Sigmoid colon (tissue), 4 donors: ENCODE measurements at regions not wholly inside any gene's neighbourhood (a gene's known extent, or its start where the extent isn't known, plus 50 kb on each side); places are given as distances from the start of the nearest gene placed in this dataset.

Experiments
- POLR2AphosphoS5 ChIP-seq, 4 donors: sonication (generic); formaldehyde crosslinking; IDR thresholded peaks; one replicate each; pipeline ENCODE4 v1.6.1; 2017; ENCODE audit warnings: antibody characterized with exemption in 4 of 4
- TF ChIP-seq, protein P1 (sequence below), 4 experiments: fragments of 450-650 bp in 3 of 4; fragments of 200-600 bp in 1 of 4; IDR thresholded peaks; one replicate each; pipeline ENCODE4 v1.5.1; 2016 to 2019; ENCODE audit warnings: antibody characterized with exemption in 4 of 4, mild to moderate bottlenecking in 3 of 4, moderate library complexity in 2 of 4

DNA sequence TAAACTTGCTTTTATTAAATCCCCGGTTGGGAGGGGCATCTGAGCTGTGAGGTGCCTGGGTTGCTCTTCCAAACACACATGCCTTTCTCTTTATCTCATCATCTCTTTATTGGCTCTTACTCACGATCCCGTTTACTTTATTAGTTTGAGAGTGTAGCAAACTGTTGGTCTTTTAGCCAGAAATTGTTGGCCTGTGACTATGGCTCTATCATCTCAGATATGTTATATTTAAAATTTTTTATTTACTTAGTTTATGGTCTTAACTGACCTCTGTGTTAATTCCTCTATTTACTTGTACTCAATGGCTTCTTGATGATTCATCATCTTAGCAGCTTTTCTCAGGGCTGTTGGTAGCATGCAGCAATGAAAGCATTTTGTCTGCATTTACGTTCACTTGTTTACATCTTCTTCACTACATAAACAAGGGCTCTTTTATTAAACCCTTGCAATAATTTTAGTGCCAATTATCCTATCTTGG is 408.4 kb downstream of the HRH4 start:
- no peak for TF ChIP-seq POLR2AphosphoS5 (IDR thresholded peaks at IDR 0.05)
- TF ChIP-seq, protein P1, sequence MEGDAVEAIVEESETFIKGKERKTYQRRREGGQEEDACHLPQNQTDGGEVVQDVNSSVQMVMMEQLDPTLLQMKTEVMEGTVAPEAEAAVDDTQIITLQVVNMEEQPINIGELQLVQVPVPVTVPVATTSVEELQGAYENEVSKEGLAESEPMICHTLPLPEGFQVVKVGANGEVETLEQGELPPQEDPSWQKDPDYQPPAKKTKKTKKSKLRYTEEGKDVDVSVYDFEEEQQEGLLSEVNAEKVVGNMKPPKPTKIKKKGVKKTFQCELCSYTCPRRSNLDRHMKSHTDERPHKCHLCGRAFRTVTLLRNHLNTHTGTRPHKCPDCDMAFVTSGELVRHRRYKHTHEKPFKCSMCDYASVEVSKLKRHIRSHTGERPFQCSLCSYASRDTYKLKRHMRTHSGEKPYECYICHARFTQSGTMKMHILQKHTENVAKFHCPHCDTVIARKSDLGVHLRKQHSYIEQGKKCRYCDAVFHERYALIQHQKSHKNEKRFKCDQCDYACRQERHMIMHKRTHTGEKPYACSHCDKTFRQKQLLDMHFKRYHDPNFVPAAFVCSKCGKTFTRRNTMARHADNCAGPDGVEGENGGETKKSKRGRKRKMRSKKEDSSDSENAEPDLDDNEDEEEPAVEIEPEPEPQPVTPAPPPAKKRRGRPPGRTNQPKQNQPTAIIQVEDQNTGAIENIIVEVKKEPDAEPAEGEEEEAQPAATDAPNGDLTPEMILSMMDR (IDR thresholded peaks at IDR 0.05), result no peak
